ENCODE measurements at regions not wholly inside any gene's neighbourhood (a gene's known extent, or its start where the extent isn't known, plus 50 kb on each side); places are given as distances from the start of the nearest gene placed in this dataset.
A peak's percentile ranks its signal among the peaks of the same experiment; 100 is the strongest.
"Not testable (repeated sequence)": the region's sequence is repeated elsewhere in the genome, so short reads cannot be mapped to it uniquely, and the experiment has no call there.

GRCh38 chr21:28624626-28625025, 368.1 kb downstream of the LTN1 start:
- no peak for FAIRE-seq
- no peak for DNase-seq (ENCODE audit: extremely low spot score, insufficient read length, low read depth)

GRCh38 chr21:28617300-28617699, 375.4 kb downstream of the LTN1 start:
- FAIRE-seq (no peak), DNase-seq (ENCODE audit: extremely low spot score, insufficient read length, low read depth) (no peak)

DNA sequence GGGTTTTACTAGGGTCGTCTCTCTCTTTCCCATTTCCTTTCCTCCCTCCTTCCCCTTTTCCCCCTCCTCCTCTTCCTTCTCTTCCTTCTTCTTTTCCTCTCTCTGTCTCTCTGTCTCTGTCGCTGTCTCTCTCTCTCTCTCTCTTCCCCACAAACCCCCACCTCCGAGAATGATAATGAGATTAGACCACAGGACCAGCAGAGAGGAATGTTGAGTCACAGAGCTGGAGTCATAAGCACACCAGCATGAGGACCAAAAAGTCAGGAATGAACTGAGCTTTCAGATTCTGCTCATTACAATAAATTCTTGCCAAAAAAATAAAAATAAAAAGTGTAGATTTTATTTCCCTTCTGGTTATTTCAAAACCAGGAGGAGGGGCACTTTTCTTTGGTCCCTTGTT, 377.4 kb downstream of the LTN1 start:
- no peak for DNase-seq (ENCODE audit: extremely low spot score, insufficient read length, low read depth)
- FAIRE-seq: no peak

- no peak for DNase-seq (ENCODE audit: extremely low spot score, insufficient read length, low read depth)
- no peak for FAIRE-seq
These were observed 377.9 kb downstream of the LTN1 start for GRCh38 chr21:28614791-28615190.

GRCh38 chr21:28608646-28609045, 384.0 kb downstream of the LTN1 start:
- FAIRE-seq (no peak), DNase-seq (ENCODE audit: extremely low spot score, insufficient read length, low read depth) (no peak)

DNA sequence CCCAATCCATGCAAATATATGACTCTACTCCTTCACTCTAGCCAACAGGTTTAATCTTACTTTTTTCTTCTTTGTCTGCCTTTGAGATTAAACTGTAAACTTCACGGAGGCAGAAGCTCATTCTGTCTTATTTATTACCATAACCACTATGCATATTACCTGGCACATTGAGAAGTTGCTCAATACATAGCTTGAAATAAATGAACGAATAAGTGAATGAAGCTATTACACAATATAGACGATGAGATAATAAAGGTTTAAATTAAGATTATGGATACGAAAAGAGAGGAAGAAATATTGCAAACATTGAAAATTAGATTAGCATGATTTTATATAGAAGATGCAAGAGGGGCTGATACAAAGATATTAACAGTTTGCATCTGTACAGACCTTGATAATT, 385.1 kb downstream of the LTN1 start:
- DNase-seq (ENCODE audit: extremely low spot score, insufficient read length, low read depth): no peak
- no peak for FAIRE-seq

DNA sequence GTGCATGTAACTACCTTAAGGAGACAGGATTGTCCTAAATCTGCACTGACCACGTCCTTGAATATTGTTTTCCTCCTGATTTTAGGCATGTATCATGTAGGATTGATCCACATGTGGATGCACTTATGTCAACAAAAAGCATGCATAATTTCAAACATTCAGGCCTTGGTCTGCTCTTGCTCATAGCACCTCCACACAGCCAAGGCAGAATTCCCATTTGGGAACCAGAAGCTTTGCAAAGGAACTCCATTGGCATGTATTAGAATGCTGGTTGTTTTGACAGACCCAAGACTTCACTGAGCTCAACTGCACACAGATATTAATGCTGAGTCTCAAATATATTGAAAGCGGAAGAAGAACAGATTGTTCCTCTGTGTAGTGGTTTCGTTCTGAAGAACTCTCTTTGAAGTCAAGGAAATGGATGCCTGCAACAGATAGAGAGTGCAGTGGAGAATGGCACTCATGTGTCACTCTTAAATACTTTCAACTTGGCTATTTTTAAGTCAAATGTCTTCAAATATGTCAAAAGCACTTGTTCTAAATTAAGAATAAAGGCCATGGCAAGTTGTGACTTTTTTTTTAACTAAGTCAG, 387.6 kb downstream of the LTN1 start:
- no peak for DNase-seq (ENCODE audit: extremely low spot score, insufficient read length, low read depth)
- peak; percentile 12 for FAIRE-seq

DNA sequence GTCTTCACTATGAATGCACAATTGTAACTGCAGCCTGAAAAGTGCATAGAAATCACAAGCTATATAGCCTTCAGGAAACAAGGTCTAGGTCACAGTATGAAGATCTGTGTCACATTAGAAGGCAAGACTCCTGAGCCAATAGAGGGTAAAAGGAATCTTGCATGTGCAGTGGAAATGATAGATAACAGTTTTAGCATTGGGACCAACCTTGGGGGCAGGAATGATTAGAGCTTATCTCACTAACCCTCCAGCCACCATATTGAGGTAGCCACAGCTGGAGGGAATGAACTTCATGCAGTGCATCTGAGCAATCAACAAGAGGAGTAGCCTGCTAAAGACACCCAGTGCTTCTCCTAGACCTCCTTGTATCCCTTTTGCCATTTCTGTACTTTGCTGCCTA, 390.1 kb downstream of the LTN1 start:
- no peak for FAIRE-seq
- no peak for DNase-seq (ENCODE audit: extremely low spot score, insufficient read length, low read depth)

DNA sequence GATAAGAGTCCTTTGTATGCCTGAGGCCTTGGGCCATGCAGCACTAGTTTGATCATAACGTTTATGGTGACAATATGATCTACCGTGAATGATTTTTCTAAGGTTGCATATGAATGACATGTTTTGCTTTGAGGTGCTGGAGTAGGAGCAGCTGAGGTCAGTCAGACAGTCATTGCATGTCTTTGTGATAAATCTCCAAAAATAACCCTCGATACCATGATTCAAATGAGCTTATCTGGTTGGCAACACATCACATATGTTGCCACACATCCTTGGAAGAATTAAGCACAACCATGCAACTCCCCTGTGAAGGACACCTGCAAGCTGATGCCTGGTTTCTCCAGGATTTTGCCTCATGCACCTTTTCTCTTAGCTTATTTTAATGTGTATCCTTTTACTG, 394.5 kb downstream of the LTN1 start:
- FAIRE-seq (no peak), DNase-seq (ENCODE audit: extremely low spot score, insufficient read length, low read depth) (no peak)

- DNase-seq (ENCODE audit: extremely low spot score, insufficient read length, low read depth) (no peak), FAIRE-seq (no peak)
These were observed 400.3 kb downstream of the LTN1 start for GRCh38 chr21:28592205-28592865.

GRCh38 chr21:28590676-28591075, 402.0 kb downstream of the LTN1 start:
- no peak for FAIRE-seq

DNA sequence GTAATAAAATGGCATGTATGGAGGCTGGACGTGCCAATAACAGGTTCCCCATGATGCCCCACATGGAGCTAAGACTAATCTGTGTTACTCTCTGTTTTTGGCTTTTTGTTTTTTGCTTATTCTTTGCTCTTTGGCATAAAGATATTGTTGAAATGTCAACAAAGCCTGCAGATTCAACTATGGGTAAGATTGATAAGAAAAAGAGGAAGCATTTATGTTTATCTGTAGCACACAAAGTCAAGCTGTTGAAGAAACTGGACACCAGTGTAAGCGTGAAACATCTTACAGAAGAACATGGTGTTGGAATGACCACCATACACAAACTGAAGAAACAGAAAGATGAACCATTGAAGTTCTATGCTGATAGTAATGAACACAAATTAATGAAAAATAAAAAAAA, 402.7 kb downstream of the LTN1 start:
- DNase-seq (ENCODE audit: extremely low spot score, insufficient read length, low read depth): no peak
- no peak for FAIRE-seq

More at GRCh38 chr21:28590676-28591075, 402.0 kb downstream of the LTN1 start:
- DNase-seq (ENCODE audit: extremely low spot score, insufficient read length, low read depth): no peak

- no peak for DNase-seq (ENCODE audit: extremely low spot score, insufficient read length, low read depth)
- FAIRE-seq: no peak
These were observed 403.7 kb downstream of the LTN1 start for GRCh38 chr21:28588997-28589396.

DNA sequence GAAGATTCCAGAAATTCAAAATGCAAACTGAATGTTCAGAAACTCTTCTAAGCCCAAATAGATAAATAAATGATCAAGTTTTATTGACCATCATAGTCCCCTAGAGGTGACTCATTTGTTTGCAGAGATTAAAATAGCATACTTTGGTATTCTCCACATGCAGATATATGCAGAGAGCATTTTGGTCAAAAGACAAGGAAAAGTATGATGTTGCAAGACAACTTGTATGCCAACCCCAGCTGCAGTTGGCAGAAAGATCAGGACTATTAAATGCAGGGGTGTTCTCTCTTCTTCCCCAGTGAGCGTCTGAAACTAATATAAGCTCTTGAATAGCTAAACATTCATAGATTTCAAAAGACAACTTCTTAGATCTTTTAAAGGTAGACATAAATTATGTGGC, 404.9 kb downstream of the LTN1 start:
- DNase-seq (ENCODE audit: extremely low spot score, insufficient read length, low read depth) (no peak), FAIRE-seq (no peak)

DNA sequence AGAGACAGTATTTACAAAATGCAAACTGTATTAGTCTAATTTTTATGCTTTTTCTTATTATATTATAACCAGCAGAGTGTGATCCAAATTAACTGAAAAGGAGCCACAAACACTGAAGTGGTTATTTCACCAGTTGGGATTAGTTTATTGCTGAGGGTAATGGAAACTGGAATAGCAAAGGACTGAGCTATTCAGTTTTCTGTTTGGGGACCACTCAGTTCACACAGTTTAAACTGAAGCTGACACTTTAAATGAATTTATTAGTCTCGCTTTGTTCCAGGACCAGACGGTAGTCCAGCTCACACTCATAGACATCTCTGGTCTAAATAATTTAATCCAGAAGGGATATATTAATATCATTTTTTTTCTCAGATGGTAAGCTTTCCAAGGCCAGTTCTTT, 410.7 kb downstream of the LTN1 start:
- FAIRE-seq (no peak), DNase-seq (ENCODE audit: extremely low spot score, insufficient read length, low read depth) (no peak)

GRCh38 chr21:28581311-28581731, 411.4 kb downstream of the LTN1 start:
- not testable (repeated sequence) for DNase-seq (ENCODE audit: extremely low spot score, insufficient read length, low read depth); FAIRE-seq

GRCh38 chr21:28580585-28580984, 412.1 kb downstream of the LTN1 start:
- DNase-seq (ENCODE audit: extremely low spot score, insufficient read length, low read depth): no peak
- FAIRE-seq: no peak

DNA sequence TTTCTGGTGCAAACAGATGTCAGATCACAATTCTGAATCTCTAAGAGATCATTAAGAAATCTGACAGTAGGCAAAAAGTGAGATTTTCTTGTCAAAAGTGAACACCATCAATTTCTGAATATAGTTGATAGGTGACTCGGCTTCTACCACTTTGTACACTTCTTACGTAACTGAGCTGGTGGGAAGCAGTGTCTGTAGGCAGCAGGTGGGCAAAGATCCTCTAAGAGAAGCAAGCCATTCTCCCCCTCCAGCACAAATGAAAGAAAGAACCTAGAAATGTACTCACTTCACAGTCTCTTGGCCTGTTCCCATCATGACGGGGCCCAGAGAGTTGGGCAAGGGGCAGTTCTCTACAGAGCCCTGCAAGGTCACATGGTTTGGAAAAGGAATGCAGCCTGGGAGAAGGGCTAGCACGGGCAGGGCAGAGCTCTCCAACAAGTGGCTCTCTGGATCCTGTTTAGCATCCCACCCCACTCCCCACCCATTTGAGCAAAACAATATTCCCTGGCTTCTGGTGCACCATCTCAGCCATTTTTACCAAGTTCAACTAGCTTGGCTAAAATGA, 412.6 kb downstream of the LTN1 start:
- FAIRE-seq (no peak), DNase-seq (ENCODE audit: extremely low spot score, insufficient read length, low read depth) (no peak)

DNA sequence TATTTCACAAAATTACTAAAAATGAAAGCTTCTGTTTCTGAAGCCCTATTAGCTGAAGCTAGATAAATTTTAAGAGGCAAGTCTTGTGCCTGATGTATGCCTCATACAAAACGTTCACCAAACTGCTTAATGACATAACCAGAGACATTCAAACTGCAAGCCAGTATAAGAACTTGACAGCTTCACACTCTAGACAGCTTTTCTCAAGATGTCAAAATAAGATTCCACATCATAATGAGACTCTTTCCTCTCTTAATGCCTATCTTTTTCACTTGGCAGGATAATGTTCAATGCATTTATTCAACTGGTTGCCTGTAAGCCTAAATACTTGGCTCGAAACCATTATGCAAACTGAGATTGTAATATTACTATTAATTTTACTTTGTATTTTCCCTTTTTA, 424.0 kb downstream of the LTN1 start:
- FAIRE-seq (no peak), DNase-seq (ENCODE audit: extremely low spot score, insufficient read length, low read depth) (no peak)

- FAIRE-seq; DNase-seq (ENCODE audit: extremely low spot score, insufficient read length, low read depth): not testable (repeated sequence)
These were observed 428.7 kb downstream of the LTN1 start for GRCh38 chr21:28563933-28564332.

GRCh38 chr21:28561772-28562171, 430.9 kb downstream of the LTN1 start:
- DNase-seq (ENCODE audit: extremely low spot score, insufficient read length, low read depth) (no peak), FAIRE-seq (no peak)

Measured in GM18507 (cell line).